GM21390 (cell line): ENCODE measurements at regions not wholly inside any gene's neighbourhood (a gene's known extent, or its start where the extent isn't known, plus 50 kb on each side); places are given as distances from the start of the nearest gene placed in this dataset.

Experiments used
- ATAC-seq: cut with Tn5 transposase; IDR thresholded peaks from one replicate; pipeline ENCODE4 v1.9.1; 2021; ENCODE audit not compliant: unreplicated experiment

DNA sequence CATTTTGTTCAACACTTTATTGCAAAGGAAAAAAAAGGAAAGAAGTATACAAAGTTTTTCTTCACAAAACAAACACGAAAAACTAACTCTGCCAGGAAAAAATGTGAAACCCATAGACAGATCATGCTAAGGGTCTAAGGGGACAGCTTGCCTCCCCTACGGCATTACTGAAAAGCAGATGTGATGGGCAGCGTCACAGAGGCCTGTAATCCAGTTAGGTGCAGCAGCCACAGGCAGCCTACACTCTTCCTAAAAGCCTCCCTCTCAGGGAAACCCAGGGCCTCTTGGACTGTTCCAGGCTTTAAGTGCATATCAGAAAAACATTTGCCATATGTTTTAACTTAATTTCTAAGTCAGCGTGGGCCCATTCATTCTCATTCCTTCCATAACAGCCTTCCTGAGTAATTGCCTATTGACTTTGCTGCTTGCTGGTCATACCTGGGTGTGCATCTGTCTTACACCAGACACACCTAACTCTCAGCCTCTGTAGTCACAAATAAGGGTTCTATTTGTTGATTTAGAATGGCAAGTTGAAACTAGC is 135.7 kb upstream of the SERP2 start:
- ATAC-seq = no peak

DNA sequence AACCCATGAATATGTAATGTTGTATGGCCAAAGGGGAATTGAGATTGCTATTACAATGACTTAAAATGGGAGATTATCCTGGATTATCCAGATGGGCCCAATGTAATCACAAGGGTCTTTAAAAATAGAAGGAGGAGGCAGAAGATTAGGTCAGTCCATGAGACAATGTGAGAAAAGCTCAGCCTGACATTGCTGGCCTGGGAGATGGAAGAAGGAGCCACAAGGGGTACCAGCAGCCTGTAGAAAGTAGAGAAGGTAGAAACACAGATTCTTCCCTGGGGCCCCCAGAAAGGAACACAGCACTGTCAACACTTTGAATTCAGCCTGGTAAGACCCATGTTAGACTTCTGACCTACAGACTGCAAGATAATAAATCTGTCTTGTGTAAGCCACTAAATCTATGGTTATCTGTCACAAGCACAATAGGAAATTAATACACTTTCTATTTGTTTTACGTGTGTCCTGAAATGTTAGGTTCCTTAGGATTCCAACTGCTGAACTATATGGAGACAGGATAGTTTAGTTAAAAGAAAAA is 132.9 kb upstream of the SERP2 start:
- no peak for ATAC-seq

DNA sequence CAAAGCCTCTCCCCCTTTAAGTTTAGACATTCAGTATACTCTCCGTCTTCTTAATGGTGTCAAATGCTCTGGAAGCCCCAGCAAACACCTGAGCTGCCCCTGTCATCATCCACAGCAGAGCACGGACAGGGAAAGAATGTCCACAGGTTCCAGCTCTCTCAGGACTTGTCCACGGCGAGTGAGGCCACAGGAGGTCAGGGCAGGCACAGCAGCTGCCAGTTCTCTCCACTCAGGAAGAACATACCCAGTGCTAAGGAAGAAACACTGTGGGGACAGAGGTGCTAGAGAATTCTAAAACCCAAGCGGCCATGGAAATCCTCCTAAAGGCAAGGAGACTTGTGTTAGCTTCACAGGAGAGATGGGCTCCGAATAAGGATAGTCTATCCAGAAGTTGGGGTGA is 132.0 kb upstream of the SERP2 start:
- ATAC-seq = no peak

DNA sequence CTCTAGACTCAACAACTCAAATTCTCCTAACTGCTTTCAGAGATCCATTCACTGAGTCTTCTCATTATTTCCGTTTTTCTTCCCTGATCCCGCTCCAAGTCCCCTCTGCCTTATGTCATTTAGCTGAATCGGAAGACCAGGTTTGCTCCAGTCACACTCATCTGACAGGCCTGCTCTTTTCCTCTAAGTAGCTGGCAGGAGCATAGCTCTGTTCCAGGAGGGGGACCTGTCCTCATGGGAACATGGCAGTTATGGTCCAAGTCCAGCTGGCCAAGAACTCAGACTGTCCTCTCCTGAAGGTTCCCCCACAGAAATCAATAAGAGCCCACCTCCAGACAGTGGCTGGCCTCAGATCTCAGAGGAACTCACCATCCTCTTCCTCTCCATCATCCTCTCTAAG is 130.9 kb upstream of the SERP2 start:
- no peak for ATAC-seq

DNA sequence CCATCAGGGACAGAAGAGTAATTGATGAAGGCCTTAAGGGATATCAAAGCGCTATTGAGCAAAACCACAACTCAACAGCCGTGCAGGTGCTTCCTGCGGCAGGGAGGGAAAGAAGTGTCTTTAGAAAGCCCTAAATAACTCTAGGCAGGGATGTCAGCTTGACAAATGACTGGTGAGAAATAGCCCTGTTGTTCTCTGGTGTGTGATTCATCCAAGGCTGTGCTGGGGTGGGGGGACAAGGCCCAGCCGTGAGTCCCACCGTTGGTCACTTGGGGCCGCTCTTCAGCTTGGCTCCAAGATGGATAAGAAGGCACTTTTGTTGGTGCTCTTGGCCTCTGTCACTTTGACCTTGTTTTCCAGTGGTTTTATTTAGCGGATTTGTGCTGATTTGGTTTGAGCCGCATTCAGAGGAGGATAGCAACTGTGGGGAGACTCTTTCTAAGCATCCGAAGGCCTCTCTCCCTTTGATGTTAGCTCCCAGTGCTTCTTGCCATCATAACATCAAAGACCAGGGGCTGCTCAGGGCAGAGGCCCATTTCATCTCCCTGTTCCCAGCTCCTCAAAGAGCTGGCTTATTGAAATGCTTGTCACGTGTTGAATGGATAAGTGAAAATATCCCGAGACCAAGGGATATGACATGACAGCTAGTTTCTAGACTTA is 130.3 kb upstream of the SERP2 start:
- peak; percentile 54 for ATAC-seq

DNA sequence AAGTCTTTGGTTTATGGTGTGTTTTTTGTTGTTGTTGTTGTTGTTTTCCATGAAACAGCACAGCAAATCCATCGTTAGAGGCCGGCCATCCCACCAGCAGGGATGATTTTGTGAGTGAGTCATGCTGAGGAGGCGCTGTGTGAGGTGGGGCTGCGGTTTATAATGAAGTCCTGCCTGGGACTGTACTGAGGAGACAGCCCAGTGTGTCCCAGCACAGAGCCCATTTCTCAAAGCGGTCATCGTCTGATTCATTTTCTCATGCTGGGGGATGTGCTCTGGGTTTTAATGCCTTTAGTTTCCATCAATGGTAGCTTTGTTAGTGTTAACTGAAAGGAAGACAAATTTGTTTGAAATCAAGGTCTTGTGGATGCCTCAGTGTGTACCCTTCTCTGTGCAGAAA is 129.3 kb upstream of the SERP2 start:
- no peak for ATAC-seq

DNA sequence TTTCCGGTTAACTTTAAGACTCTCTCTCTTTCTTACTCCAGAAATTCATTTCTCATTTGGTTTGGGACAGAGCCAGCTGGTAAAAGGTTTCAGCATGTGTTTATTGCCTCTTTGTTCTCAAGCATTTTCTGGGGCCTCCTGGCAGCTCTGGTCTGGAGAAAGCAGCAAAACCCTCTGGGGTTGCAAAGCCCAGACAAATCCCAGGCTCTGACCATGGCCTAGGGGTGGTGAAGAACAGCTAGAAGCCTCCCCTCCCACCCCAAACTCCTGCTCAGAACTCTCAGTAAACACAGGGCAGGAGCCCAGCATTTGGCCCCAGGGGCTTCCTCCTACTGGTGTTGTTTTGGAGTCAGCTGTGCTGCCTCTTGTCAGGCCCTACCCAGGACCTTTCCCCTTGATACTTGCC is 124.2 kb upstream of the SERP2 start:
- no peak for ATAC-seq

DNA sequence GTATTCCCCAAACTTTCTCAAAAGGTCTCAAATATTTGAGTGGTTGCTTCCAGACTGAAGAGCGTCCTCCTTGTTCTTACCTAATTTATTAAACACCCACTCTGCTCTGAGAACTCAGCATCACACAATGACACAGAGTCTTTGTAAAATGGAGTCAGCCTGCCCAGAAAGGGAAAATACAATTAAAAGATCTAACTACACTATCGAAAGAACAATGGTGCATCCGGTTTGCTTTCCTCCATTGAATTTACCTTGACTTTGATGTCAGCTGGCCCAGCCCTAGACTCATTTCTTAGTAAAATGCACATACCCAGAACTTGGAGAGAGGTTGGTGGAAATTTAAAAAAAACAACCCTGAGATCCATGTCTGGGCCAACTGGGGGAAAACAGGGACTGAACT is 120.7 kb upstream of the SERP2 start:
- no peak for ATAC-seq

DNA sequence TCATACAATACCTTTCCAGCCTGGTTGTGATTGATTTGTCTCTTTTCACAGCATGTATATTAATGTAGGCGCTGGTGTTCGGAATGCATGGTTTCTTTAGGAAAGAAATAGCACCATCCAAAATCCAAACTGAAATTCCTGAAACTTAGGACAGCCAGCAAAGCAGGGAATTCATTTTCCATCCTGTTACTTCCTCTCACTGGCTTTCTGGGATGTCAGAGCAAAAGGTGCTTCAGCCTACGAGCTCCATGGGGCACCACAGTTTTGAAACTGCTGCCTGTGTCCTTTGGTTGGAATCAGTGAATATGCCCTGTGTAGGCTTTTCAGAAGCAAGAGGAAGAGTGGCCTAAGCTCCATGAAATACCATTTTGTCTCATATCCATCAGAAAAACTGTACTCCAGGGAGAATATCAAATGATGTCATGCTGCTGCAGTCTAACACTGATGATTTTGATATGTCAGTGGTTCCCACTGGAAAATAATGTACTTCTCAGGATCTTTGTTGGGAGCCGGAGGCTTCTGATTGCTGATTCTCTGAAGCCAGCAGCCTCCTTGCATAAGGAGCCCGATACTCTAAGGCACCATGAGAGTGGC is 117.8 kb upstream of the SERP2 start:
- ATAC-seq = no peak

DNA sequence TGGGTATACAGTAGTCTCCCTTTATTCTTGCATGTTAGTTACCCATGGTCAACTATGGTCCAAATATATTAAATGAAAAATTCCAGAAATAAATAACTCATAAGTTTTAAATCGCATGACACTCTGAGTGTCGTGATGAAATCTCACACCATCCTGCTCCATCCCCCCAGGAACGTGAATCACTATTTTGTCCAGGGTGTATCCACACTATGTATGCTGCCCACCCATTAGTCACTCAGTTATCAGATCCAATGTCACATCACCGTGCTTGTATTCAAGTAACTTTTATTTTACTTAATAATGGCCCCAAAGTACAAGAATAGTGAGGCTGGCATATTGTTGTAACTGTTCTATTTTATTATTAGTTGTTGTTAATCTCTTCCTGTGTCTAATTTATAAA is 115.8 kb upstream of the SERP2 start:
- no peak for ATAC-seq

DNA sequence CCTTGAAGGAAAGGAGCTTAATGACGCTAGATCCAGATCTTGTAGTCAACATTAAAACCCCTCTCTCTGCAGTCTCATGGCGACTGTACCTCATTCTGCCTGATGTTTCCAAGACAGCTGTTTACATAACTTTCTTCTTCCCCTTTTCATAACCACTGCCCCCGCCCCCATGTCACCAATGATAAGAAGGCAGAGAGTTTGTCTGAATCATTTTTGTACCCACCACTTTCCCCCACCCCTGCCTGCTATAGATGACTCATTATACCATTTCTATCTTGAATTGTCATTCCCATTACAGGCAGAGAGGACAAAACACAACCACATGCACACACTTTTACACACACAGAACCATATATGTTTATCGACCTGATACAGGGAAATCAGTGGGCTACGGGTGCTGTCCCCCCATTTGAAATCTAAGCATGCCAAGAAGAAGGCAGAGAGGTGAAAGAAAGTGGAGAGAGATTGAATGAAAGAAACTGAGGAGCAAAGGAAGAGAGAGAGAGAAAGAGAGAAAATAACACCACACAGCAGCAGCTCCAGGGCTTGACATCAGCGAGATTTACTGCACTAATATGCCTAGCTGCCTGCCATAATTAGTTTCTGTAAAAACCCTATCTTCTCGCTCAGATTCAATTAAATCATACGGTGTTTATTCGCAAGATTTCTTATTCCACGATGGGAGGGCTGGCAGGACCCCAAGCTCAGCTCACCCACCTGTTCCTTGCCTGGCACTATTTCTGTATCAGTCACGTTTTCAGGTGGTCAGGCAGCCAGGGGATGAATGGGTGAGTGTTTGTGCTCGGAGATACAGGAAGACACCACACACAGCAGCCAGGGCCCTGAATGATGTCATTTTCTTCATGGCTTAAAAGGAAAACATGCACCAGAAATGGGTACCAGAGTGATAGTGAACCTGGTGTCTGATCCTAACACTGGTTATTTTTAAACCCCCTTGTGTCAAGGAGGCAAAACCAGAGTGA is 114.3 kb upstream of the SERP2 start:
- peak; percentile 70 for ATAC-seq

DNA sequence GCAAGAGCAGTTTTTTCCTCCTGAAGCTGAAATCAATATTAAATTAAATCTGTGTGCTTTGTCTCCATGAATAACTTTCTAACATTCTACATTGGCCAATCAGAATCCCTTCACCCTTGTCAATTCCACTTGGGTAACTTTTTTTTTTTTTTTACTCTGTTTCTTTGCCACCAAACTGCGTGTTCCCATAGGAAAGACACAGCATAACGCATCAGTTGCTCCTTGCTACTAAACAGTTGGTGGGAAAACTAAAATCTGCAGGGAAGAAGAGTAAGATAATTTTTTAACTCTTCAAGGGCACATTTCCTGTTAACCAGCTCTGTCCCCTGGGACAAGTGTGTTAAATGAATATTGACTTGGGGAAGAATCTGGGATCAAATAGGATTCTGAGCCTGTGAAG is 113.3 kb upstream of the SERP2 start:
- no peak for ATAC-seq

DNA sequence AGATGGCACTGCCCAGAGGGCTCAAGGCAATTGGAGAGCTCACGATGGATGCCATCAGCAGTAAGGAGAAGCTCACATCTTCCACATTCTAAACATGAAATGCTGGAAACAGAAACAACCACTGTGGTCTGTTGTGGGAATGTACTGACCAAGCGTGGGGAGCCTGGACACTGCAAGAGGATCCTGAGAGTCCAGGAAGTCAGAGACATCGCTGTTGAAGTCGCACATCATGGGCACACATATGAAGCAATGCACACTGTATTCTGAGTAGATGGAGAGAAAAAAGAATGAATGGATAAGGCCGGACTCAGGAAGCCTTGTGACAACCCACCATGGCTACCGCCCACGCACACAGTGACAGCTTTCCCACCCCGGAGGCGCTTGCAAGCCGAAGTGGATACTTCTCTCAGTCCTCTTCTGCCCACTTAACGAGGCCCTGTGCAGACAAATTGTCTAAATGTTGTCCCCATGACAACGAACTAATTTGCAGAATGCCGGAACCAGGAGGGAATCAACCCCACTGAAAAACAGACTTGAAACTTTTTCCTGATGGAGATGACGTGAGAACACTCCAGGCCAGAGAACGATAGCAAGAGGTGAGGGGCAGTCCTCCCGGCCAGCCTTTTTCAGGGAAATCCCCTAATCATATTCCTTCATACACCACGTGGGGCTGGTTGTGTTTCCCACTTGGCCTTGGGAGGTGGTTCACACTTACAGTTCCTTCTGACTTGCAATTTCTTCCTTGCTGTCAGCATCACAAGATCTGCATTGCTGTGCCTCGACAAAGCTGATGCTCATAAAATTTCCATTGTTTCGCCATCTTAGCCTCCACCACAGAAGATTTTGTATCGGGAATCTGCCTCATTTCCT is 109.6 kb upstream of the SERP2 start:
- no peak for ATAC-seq

DNA sequence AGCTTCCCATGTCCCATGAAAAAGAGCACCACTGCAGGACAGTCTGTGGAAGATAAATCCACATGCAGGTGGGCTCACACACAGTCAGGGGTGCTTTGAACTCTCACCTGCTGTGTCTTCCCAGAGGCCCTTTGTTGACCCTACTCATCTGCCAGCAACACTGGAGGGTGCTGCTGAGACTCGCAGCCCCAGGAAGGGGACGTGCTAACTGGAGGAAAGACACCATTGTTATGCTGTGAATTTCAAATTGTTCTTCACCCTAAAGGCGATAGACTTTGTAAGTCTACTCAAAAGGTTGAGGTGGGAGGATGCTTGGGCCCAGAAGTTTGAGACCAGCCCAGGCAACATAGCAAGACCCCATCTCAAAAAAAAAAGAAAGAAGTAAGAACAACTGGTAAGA is 107.3 kb upstream of the SERP2 start:
- no peak for ATAC-seq

DNA sequence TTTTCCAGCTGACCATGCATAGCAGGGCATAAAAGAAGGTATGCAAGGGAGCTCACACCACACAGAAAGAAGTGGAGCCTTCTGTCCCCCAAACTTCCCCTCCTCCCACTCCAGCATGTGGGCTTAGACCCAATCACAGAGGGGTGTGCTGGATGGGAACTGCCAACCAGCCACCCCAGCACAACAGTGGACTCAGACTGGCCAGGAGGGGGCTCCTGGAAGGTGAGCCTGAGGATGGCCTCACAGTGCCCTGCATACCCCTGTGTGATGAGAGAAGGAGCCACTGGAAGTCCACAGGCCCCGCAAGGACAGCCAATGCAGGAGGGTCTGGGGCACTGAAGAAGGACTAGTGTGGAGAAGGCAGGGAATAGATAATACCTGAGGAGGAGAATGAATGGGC is 106.9 kb upstream of the SERP2 start:
- ATAC-seq = no peak

DNA sequence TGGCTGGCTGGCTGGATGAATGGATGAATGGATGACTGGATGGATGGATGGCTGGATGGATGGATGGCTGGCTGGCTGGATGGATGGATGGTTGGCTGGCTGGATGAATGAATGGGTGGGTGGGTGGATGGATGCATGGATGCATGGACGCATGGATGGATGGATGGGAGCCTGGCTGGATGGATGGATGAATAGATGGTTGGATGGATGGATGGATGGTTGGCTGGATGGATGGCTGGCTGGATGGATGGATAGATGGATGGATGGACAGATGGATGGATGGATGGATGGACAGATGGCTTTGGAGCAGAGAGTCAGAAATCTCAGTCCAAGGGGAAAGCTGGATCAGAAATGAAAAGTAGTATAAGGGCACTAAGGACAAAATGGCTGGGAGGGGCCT is 106.4 kb upstream of the SERP2 start:
- ATAC-seq = no peak

DNA sequence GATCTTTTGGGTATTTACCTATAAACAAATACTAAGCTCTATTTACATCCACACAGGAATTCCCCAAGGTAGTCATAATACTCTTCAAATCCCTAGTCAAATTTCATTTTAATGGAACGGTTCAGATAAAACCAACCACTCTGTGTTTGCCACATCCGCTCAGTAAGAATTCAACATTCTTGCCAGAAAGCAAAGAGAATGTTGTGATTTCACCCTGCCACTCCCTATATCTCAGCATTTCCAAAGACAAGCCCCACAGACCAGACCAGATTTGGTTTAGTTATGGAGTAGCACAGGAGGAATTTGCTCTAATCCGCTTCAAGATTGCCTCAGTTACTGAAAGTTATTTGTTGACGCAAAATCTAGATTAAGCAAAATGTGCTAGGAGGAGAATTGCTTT is 105.6 kb upstream of the SERP2 start:
- no peak for ATAC-seq

DNA sequence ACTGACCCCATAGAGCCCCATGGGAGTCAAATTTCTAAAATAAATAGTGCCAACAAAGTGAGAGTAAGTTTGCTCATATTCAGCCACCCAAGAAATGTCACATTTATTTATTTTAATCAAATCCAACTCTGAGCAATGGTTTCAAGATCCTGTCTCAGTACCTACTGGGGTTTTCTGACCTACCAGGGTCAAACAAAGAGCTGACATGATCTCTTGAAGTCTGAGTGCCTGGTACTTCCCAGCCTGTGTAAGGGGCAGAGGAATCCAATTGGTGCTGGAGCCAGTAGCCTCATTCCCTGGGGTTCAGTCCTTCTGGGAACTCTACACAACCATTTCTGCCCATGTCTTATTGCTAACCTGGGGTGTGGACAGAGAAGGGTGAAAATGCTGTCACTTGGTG is 104.6 kb upstream of the SERP2 start:
- ATAC-seq = no peak

DNA sequence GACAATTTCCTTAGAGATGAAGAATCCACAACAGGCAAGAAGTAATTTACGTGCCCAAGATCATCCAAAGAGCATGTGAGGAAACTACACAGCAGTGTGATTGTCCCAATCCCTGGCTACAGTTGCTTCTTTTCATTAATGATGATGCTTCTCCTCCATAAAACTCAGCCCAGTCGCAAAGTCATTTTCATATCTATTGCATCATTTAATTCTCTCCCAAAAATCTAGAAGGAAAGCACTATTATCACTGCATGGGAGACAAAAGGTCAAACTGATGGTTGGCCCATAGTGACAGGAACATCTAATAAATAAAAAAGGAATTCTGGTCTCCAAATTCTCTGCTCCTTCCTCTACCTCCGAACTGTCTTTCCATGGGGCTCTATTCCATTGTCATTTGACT is 103.5 kb upstream of the SERP2 start:
- no peak for ATAC-seq

DNA sequence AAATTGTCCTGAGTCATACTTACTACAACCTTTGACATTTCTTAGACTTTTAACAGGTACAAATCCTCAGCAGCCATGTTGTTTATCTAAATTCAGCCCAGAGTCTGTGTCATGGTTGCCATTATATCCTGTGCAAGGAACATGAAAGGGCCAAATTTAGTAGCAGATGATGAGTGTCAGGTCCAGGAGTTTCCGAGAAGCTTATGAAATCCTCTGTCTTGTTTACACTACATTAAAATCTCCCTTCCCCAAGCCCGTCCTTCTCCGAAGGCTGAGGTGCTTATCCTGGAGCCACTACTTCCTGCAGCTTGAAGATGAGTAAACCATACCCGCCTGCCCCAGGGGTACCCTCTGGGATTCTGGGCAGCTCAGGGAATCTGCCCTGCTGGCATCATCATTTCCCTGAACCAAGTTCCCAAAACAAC is 102.6 kb upstream of the SERP2 start:
- no peak for ATAC-seq

DNA sequence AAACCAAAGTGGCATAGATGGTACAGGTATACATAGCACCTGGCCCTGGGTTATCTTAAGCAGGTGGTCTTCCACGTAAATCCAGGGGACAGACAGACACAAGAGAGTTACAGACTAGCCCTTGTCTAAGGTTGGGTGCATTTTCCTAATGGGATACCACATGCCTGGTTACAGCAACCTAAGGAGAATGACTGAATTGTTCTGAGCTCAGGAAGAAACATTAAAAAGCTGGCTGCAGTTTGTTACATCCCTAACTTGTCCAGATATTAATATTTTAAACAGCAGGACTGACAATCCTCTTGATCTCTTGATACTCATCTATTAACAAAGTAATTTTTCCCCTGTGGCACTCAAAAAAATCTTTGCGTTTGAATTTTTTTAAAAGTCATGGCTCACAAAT is 102.2 kb upstream of the SERP2 start:
- no peak for ATAC-seq
